Gastrocnemius medialis (tissue), 4 donors: ENCODE measurements at regions not wholly inside any gene's neighbourhood (a gene's known extent, or its start where the extent isn't known, plus 50 kb on each side); places are given as distances from the start of the nearest gene placed in this dataset.

Experiments
- POLR2A ChIP-seq, 2 donors: fragments of 450-650 bp; IDR thresholded peaks; one replicate each; pipeline ENCODE4 v1.6.1; 2017; ENCODE audit warnings: antibody characterized with exemption in 2 of 2, mild to moderate bottlenecking in 2 of 2, moderate library complexity in 2 of 2
- TF ChIP-seq, protein P1 (sequence below), 5 experiments: fragments of 450-650 bp in 3 of 5; fragments of 200-600 bp in 2 of 5; sonication (generic) in 2 of 5; IDR thresholded peaks in 4 of 5; conservative IDR thresholded peaks in 1 of 5; 1 replicate in 4 of 5; 2 replicates in 1 of 5; pipeline ENCODE4 v1.5.1; 2016 to 2019; ENCODE audit warnings: antibody characterized with exemption in 5 of 5, mild to moderate bottlenecking in 3 of 5, moderate library complexity in 3 of 5

DNA sequence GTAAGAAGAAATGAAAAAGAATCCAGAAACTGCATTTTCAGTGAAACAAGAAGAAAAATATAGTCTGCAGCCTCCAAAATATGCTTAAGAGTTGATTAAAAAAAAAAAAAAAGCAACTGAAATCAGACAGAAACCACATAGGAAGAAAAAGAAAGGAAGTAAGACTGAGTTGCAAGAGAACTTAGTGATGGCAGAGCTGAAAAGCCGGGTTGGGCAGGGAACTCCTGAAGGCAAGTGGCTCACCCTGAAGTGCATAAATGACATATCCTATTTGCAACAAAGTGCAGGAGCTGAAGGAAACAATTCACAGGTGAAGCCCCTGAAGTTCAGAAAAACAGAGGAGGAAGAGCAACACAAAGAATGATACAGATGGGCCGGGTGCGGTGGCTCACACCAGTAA, 108.8 kb upstream of the SLC25A36 start:
- TF ChIP-seq, protein P1, sequence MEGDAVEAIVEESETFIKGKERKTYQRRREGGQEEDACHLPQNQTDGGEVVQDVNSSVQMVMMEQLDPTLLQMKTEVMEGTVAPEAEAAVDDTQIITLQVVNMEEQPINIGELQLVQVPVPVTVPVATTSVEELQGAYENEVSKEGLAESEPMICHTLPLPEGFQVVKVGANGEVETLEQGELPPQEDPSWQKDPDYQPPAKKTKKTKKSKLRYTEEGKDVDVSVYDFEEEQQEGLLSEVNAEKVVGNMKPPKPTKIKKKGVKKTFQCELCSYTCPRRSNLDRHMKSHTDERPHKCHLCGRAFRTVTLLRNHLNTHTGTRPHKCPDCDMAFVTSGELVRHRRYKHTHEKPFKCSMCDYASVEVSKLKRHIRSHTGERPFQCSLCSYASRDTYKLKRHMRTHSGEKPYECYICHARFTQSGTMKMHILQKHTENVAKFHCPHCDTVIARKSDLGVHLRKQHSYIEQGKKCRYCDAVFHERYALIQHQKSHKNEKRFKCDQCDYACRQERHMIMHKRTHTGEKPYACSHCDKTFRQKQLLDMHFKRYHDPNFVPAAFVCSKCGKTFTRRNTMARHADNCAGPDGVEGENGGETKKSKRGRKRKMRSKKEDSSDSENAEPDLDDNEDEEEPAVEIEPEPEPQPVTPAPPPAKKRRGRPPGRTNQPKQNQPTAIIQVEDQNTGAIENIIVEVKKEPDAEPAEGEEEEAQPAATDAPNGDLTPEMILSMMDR (IDR thresholded peaks at IDR 0.05 in 4 of 5, conservative IDR thresholded peaks at IDR 0.05 in 1 of 5), result no peak
- TF ChIP-seq POLR2A (IDR thresholded peaks at IDR 0.05), result no peak
